Caco-2 (cell line): ENCODE measurements at regions not wholly inside any gene's neighbourhood (a gene's known extent, or its start where the extent isn't known, plus 50 kb on each side); places are given as distances from the start of the nearest gene placed in this dataset.

Source experiments
- BruUV-seq: library from RNA; stranded (reverse); fragments of 400-500 nt; replicated peaks from 2 replicates; lab custom pipeline; 2021; lab: Mats Ljungman, UMichigan
- CTCF ChIA-PET: fragments of 300-600 bp; sonication (Branson Sonifier 250); formaldehyde crosslinking; loops from one replicate; lab custom pipeline; 2022; ENCODE audit warnings: antibody characterized with exemption; lab: Charles Lee
- POLR2A ChIA-PET: fragments of 300-600 bp; sonication (Branson Sonifier 250); formaldehyde crosslinking; loops from one replicate; lab custom pipeline; 2022; ENCODE audit warnings: antibody characterized with exemption; lab: Charles Lee
- DNase-seq, 2 experiments: peaks; one replicate each; pipeline versions ENCODE4 v3.0.0 to v3.0.0-alpha.2; 2020 to 2022
- H3K27me3 ChIP-seq: replicated peaks from 2 replicates; pipeline ENCODE4 v1.6.0; 2011; ENCODE audit warnings: low read length; ENCODE audit not compliant: control insufficient read depth, insufficient read depth
- H3K36me3 ChIP-seq: 2 replicates; pipeline ENCODE4 v1.5.1; 2011; ENCODE audit warnings: low read length; ENCODE audit not compliant: control insufficient read depth, insufficient read depth
- H3K4me1 ChIP-seq: fragments of 250-450 bp; sonication (Bioruptor Pico); 2 replicates; pipeline ENCODE4 v1.5.1; 2020; ENCODE audit warnings: mild to moderate bottlenecking
- H3K4me3 ChIP-seq: 2 replicates; pipeline ENCODE4 v1.5.1; 2011; ENCODE audit warnings: low read depth, mild to moderate bottlenecking, control low read depth, low read length
- H3K9me3 ChIP-seq: fragments of 250-450 bp; sonication (Bioruptor Pico); 2 replicates; pipeline ENCODE4 v1.5.1; 2020; ENCODE audit warnings: mild to moderate bottlenecking, moderate library complexity
- H3K27ac Mint-ChIP-seq: one replicate; pipeline ENCODE4 v1.8.0; 2022; ENCODE audit warnings: mixed read lengths; ENCODE audit not compliant: unreplicated experiment
- H3K27me3 Mint-ChIP-seq: one replicate; pipeline ENCODE4 v1.8.0; 2022; ENCODE audit warnings: mixed read lengths; ENCODE audit not compliant: insufficient read depth, unreplicated experiment
- H3K36me3 Mint-ChIP-seq: one replicate; pipeline ENCODE4 v1.8.0; 2022; ENCODE audit warnings: mild to moderate bottlenecking, mixed read lengths; ENCODE audit not compliant: insufficient read depth, unreplicated experiment
- H3K4me1 Mint-ChIP-seq: one replicate; pipeline ENCODE4 v1.8.0; 2022; ENCODE audit warnings: low read depth, mixed read lengths; ENCODE audit not compliant: unreplicated experiment
- H3K4me3 Mint-ChIP-seq: one replicate; pipeline ENCODE4 v1.8.0; 2022; ENCODE audit warnings: mild to moderate bottlenecking, moderate library complexity, mixed read lengths; ENCODE audit not compliant: unreplicated experiment
- H3K9me3 Mint-ChIP-seq: one replicate; pipeline ENCODE4 v1.8.0; 2022; ENCODE audit warnings: mixed read lengths; ENCODE audit not compliant: unreplicated experiment
- intact Hi-C: fragments of 100-400 bp; cut with micrococcal nuclease; formaldehyde crosslinking; loops from one replicate; pipeline ENCODE4 v1.10.0; 2022; ENCODE audit not compliant: unreplicated experiment
- TF ChIP-seq, protein P1 (sequence below), 2 experiments: fragments of 200-600 bp in 1 of 2; IDR thresholded peaks; 1 replicate in 1 of 2; 2 replicates in 1 of 2; pipeline versions ENCODE4 v1.5.1 to v1.8.0; 2011 to 2022; ENCODE audit warnings: antibody characterized with exemption in 1 of 2, control low read depth in 1 of 2, inconsistent platforms in 1 of 2, low read depth in 1 of 2, low read length in 1 of 2, mild to moderate bottlenecking in 1 of 2, moderate library complexity in 1 of 2; ENCODE audit not compliant: insufficient read depth in 1 of 2, severe bottlenecking in 1 of 2, unreplicated experiment in 1 of 2

DNA sequence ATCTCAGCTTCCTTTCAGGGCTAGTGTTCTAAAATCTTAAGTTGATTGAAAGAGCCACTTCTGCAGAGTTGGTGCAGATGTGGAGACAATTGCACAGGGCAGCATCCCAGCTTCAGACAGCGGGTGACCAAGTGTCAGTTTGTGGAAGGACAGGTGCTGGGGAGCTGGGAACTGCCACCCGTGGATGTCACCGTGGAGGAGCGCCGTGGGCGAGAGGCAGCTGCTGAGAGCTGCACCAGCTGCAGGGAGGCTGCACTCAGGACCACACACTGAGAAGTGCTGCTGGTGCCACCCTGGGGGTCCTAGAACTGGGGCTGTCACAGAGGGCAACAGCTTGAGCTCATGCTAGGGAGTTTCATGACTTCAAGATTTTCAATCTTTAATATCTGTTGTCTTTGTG, 543.0 kb upstream of the FZD8 start:
- Histone ChIP-seq H3K36me3 (no peaks in the 10 kb centered on the region), H3K4me1 (no peaks in the 10 kb centered on the region), H3K27me3 (no peaks in the 10 kb centered on the region), H3K4me3 (no peak overlapping the region), H3K9me3 (no peaks in the 10 kb centered on the region)
- no TSS peak for BruUV-seq
- POLR2A ChIA-PET: no interaction called here
- CTCF ChIA-PET: no interaction called here
- no peak for DNase-seq
- peaks cover 11% of the 10 kb centered on the region for H3K27me3 Mint-ChIP-seq
- no peak overlapping the region for H3K4me3 Mint-ChIP-seq
- intact Hi-C loops: no loop called here
- no peak overlapping the region for H3K27ac Mint-ChIP-seq
- H3K9me3 Mint-ChIP-seq: peaks cover 9% of the 10 kb centered on the region
- no peaks in the 10 kb centered on the region for H3K36me3 Mint-ChIP-seq
- peaks cover 6% of the 10 kb centered on the region for H3K4me1 Mint-ChIP-seq
- TF ChIP-seq, protein P1, sequence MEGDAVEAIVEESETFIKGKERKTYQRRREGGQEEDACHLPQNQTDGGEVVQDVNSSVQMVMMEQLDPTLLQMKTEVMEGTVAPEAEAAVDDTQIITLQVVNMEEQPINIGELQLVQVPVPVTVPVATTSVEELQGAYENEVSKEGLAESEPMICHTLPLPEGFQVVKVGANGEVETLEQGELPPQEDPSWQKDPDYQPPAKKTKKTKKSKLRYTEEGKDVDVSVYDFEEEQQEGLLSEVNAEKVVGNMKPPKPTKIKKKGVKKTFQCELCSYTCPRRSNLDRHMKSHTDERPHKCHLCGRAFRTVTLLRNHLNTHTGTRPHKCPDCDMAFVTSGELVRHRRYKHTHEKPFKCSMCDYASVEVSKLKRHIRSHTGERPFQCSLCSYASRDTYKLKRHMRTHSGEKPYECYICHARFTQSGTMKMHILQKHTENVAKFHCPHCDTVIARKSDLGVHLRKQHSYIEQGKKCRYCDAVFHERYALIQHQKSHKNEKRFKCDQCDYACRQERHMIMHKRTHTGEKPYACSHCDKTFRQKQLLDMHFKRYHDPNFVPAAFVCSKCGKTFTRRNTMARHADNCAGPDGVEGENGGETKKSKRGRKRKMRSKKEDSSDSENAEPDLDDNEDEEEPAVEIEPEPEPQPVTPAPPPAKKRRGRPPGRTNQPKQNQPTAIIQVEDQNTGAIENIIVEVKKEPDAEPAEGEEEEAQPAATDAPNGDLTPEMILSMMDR (IDR thresholded peaks at IDR 0.05; ENCODE audit: insufficient read depth in 1 of 2, low read depth in 1 of 2, low read length in 1 of 2, severe bottlenecking in 1 of 2, unreplicated experiment in 1 of 2): no peak

DNA sequence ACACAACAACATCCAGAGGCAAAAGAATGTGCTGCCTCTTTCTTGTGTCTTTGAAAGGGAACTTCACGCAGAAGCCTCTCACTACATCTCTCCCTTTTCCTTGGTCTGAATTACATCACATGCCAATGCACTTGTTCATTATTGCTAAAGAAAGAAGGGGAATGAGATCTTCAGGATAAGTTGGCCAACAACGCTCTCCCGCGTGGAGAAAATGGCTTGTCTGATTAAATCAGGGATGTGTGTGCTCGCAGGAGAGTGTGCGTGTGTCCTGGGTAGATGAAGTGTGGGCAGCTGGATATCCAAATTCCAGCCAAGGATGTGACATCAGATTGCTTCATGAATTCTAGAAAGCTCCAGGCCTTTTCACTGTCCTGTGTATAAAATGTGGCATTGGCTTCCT, 541.6 kb upstream of the FZD8 start:
- H3K27ac Mint-ChIP-seq: no peak overlapping the region
- Histone ChIP-seq H3K4me3 (no peak overlapping the region), H3K9me3 (no peaks in the 10 kb centered on the region), H3K27me3 (no peaks in the 10 kb centered on the region), H3K4me1 (no peaks in the 10 kb centered on the region), H3K36me3 (no peaks in the 10 kb centered on the region)
- H3K27me3 Mint-ChIP-seq: peaks cover 11% of the 10 kb centered on the region
- POLR2A ChIA-PET: no interaction called here
- no peak for DNase-seq
- H3K4me3 Mint-ChIP-seq: no peak overlapping the region
- TF ChIP-seq, protein P1 (IDR thresholded peaks at IDR 0.05; ENCODE audit: insufficient read depth in 1 of 2, low read depth in 1 of 2, low read length in 1 of 2, severe bottlenecking in 1 of 2, unreplicated experiment in 1 of 2): no peak
- no peaks in the 10 kb centered on the region for H3K9me3 Mint-ChIP-seq
- no TSS peak for BruUV-seq
- CTCF ChIA-PET: no interaction called here
- no peaks in the 10 kb centered on the region for H3K36me3 Mint-ChIP-seq
- peaks cover 6% of the 10 kb centered on the region for H3K4me1 Mint-ChIP-seq
- intact Hi-C loops: no loop called here

DNA sequence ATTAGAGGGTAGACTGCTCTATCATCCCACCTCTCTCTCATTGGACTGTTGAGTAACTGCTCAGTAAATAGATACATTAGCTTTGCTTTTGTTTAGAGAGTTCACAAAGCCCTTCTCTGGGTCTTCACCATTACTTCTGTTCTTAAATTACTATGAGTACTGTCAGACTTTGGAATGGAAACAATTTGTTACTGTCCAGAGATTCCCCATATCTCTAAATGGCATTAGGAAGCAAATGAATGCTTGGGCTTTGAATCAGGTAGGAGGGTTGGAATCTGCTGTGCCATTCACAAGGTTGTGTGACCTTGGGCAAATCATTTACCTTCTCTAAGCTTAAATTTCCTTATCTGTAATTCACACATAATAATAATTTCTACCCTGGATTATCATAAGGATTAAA, 541.0 kb upstream of the FZD8 start:
- Mint-ChIP-seq H3K4me1 (peaks cover 6% of the 10 kb centered on the region), H3K36me3 (no peaks in the 10 kb centered on the region), H3K27ac (no peak overlapping the region), H3K27me3 (peaks cover 11% of the 10 kb centered on the region), H3K9me3 (no peaks in the 10 kb centered on the region), H3K4me3 (no peak overlapping the region)
- no peaks in the 10 kb centered on the region for H3K4me1 ChIP-seq
- H3K9me3 ChIP-seq: no peaks in the 10 kb centered on the region
- BruUV-seq: no TSS peak
- TF ChIP-seq, protein P1 (IDR thresholded peaks at IDR 0.05; ENCODE audit: insufficient read depth in 1 of 2, low read depth in 1 of 2, low read length in 1 of 2, severe bottlenecking in 1 of 2, unreplicated experiment in 1 of 2): no peak
- ChIA-PET POLR2A (no interaction called here), CTCF (no interaction called here)
- no peaks in the 10 kb centered on the region for H3K27me3 ChIP-seq
- H3K4me3 ChIP-seq: no peak overlapping the region
- no peaks in the 10 kb centered on the region for H3K36me3 ChIP-seq
- intact Hi-C loops: no loop called here
- no peak for DNase-seq
